GM18868 (cell line): ENCODE measurements at regions not wholly inside any gene's neighbourhood (a gene's known extent, or its start where the extent isn't known, plus 50 kb on each side); places are given as distances from the start of the nearest gene placed in this dataset.
A peak's percentile ranks its signal among the peaks of the same experiment; 100 is the strongest.

Experiments
- ATAC-seq: cut with Tn5 transposase; IDR thresholded peaks from one replicate; pipeline ENCODE4 v1.9.1; 2021; ENCODE audit warnings: mild to moderate bottlenecking, moderate library complexity; ENCODE audit not compliant: unreplicated experiment

GRCh38 chr11:45368697-45369096, 82.6 kb upstream of the SYT13 start:
- ATAC-seq, result no peak

GRCh38 chr11:45366619-45367190, 80.6 kb upstream of the SYT13 start:
- ATAC-seq, result no peak

GRCh38 chr11:45365961-45366618, 79.9 kb upstream of the SYT13 start:
- no peak for ATAC-seq

DNA sequence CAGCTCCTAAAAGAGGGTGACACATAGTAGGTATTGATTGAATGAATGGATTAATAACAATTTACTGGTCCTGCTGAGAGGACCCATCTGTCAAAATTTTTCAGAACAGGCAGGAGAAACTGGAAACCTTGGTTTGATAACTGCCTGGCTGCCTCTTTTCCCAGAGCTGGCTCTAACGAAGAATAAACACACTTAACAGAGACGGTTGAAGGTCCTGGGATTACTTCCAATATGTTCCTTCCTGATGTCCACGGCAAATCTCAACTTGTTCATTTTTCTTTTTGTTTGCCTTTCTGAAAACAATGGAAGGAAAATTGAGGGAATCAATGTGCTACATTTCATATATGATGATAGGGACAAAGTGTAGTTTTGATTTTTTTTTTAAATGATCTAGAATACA, 76.5 kb upstream of the SYT13 start:
- ATAC-seq, result no peak

GRCh38 chr11:45361551-45361950, 75.4 kb upstream of the SYT13 start:
- ATAC-seq, result no peak

DNA sequence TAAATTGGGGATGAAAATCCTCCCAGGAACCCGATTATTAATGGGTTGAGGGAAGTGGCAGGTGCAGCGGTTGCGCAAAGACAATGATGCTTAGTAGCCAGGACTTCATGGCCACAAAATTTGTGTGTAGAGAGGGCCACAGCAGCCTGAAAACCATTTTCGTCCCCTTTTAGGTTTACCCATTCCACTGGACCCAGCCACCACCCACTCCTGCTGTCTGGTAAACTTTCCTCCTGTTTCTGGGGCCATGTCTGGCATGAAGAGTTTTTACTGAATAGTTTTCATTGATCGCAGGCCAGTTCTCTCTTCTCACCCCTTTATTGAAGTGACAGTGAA, 69.5 kb upstream of the SYT13 start:
- no peak for ATAC-seq

DNA sequence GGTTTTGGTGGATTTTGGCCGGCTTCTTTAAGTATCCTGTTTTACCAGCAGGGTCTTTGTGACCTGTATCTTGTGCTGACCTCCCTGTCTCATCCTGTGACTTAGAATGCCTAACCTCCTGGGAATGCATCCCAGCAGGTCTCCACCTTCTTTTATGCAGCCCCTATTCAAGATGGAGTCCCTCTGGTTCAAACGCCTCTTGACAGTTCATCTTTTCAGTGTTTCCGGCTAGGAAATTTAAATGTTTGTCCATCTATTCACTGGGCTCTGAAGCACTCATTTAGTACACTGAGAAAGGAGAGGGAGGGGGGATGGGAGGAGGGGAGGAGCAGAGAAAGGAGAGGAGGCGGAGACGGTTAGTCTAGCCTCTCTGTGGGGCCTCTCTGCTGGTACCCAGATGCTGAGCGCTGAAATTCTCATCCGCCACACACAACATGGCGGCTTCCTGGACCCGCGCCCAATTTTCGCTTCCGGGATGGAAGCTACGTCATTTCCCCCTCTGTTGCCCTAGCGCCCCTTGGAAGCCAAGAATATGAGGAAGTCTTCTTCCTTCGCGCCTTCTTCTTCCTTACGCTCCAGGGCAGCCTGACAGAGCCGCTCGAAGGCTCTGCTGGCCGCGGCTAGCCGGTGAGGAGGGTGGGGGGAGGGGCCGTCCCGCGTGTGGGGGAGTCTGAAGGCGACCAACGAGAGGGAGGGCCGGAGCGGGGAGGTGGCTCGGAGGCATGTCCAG, 69.0 kb upstream of the SYT13 start:
- ATAC-seq, result peak; percentile 89

DNA sequence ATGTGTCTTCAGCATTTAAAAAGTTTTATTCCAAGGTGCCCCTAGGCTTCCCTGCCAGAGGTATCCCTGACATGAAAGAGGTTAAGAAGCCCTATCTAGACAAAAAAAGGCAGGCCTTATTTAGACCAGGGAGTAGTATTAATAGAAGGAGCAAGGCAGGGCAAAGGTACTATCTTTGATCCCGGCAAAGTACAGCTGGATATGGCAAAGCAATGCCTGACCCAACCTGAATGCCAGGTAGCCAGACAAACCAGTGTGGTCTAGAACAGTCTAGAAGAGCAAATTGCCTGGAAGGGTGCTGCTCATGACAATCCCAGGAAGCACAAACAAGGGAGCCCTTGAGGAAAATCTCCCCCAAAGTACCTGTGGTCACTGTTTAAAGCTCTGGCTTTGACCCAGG, 62.6 kb upstream of the SYT13 start:
- no peak for ATAC-seq

- no peak for ATAC-seq
These were observed 61.4 kb upstream of the SYT13 start for GRCh38 chr11:45347348-45348082.

GRCh38 chr11:45345491-45345890, 59.4 kb upstream of the SYT13 start:
- no peak for ATAC-seq

- ATAC-seq, result no peak
These were observed 57.9 kb upstream of the SYT13 start for GRCh38 chr11:45344028-45344427.

DNA sequence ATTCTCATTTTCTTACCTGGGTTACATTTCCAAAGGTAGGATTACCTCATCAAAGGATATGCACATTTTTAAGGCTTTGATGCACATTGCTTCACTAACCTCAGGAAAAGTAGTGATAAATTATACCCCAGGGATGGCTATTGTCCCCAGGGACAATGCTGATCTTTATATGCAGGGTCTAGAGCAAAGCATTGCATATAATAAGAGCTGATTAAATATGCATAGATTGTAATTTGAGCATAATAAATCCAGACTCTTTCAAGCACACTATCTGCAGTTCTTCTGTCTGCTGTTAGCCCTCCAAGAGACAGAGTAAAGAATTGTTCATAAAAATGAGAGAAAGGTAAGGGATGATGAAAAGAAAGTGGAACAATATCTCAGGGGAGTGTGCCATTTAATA, 57.3 kb upstream of the SYT13 start:
- no peak for ATAC-seq

DNA sequence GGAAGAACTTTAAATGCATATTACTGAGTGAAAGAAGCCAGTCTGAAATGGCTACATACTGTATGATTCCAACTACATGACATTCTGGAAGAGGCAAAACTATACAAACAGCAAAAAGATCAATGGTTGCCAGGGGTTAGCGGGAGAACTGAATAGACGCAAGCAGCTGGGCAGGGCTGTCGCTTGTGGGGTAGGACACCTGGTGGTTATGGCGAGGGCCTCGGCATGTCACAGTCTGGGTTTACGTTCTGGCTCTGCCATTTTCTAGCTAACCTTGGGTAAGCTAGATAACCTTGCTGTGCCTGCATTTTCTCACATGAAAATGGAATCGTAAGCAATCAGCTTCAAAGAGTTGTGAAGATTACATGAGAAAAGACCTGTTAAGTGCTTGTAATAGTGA, 55.2 kb upstream of the SYT13 start:
- ATAC-seq, result no peak

DNA sequence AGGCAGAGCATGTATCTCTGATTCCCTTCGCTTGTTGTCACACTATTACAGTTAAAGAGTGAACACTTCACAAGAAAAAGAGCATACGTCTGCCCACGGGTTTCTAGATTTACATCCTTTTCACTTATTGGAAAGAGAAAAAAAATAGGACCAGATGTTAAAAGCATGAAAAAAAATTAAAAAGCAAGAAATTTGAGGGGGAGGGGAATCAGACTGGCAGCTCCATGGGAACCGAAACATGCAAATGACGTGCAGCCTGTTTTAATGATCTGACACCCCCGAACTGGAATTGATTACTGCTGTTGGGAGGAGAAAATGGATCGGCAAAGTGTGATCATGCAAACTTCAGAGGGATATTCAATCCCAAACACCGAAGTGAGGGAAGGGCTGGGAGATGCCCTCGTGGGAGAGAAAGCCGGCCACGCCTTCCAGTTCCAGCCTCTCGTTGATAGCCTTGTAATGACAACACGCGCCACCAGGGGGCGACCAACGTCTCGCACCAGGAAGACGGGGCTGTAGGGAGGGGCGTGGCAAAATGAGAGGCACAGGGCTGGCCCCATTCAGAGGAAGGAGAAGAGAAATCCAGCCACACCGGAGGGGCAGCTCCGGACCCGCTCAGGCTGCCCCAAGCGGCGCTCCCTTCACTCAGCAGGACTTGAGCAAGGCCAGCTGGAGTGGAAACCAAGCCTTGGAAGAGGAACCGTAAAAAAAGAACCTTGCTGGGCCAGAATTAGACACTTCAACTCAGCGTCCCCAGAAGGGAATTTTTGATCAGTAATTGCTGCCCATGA, 53.8 kb upstream of the SYT13 start:
- peak; percentile 97 for ATAC-seq

GRCh38 chr11:45337583-45338360, 51.6 kb upstream of the SYT13 start:
- no peak for ATAC-seq

- ATAC-seq, result no peak
These were observed 50.0 kb upstream of the SYT13 start for GRCh38 chr11:45336136-45336535.
